ENCODE measurements at regions not wholly inside any gene's neighbourhood (a gene's known extent, or its start where the extent isn't known, plus 50 kb on each side); places are given as distances from the start of the nearest gene placed in this dataset.
"Not testable (repeated sequence)": the region's sequence is repeated elsewhere in the genome, so short reads cannot be mapped to it uniquely, and the experiment has no call there.

GRCh38 chr21:23612210-23612609, 1995.1 kb downstream of the MRPL39 start:
- no peak for DNase-seq (ENCODE audit: low read depth in 2 of 2)

- DNase-seq (ENCODE audit: low read depth in 2 of 2): no peak
These were observed 1999.4 kb downstream of the MRPL39 start for GRCh38 chr21:23607782-23608431.

- no peak for DNase-seq (ENCODE audit: low read depth in 2 of 2)
These were observed 2005.7 kb downstream of the MRPL39 start for GRCh38 chr21:23601549-23601948.

GRCh38 chr21:23593582-23593981, 2013.7 kb downstream of the MRPL39 start:
- no peak for DNase-seq (ENCODE audit: low read depth in 2 of 2)

- DNase-seq (ENCODE audit: low read depth in 2 of 2): no peak
These were observed 2021.9 kb downstream of the MRPL39 start for GRCh38 chr21:23585419-23585818.

- DNase-seq (ENCODE audit: low read depth in 2 of 2): no peak
These were observed 2027.7 kb downstream of the MRPL39 start for GRCh38 chr21:23579573-23579972.

GRCh38 chr21:23578027-23578426, 2029.3 kb downstream of the MRPL39 start:
- DNase-seq (ENCODE audit: low read depth in 2 of 2): no peak

GRCh38 chr21:23574932-23575331, 2032.3 kb downstream of the MRPL39 start:
- DNase-seq (ENCODE audit: low read depth in 2 of 2): no peak

- not testable (repeated sequence) for DNase-seq (ENCODE audit: low read depth in 2 of 2)
These were observed 2058.4 kb downstream of the MRPL39 start for GRCh38 chr21:23548924-23549323.

GRCh38 chr21:23543333-23543732, 2063.9 kb downstream of the MRPL39 start:
- no peak for DNase-seq (ENCODE audit: low read depth in 2 of 2)

GRCh38 chr21:23542097-23542496, 2065.2 kb downstream of the MRPL39 start:
- DNase-seq (ENCODE audit: low read depth in 2 of 2): no peak

GRCh38 chr21:23541571-23541970, 2065.7 kb downstream of the MRPL39 start:
- no peak for DNase-seq (ENCODE audit: low read depth in 2 of 2)

GRCh38 chr21:23534850-23535249, 2072.4 kb downstream of the MRPL39 start:
- DNase-seq (ENCODE audit: low read depth in 2 of 2): no peak

GRCh38 chr21:23531444-23531843, 2075.8 kb downstream of the MRPL39 start:
- no peak for DNase-seq (ENCODE audit: low read depth in 2 of 2)

GRCh38 chr21:23524685-23525084, 2082.6 kb downstream of the MRPL39 start:
- no peak for DNase-seq (ENCODE audit: low read depth in 2 of 2)

GRCh38 chr21:23522751-23523150, 2084.5 kb downstream of the MRPL39 start:
- DNase-seq (ENCODE audit: low read depth in 2 of 2): no peak

GRCh38 chr21:23507501-23507900, 2099.8 kb downstream of the MRPL39 start:
- no peak for DNase-seq (ENCODE audit: low read depth in 2 of 2)

GRCh38 chr21:23496729-23497128, 2110.6 kb downstream of the MRPL39 start:
- DNase-seq (ENCODE audit: low read depth in 2 of 2): no peak

- DNase-seq (ENCODE audit: low read depth in 2 of 2): no peak
These were observed 2119.0 kb downstream of the MRPL39 start for GRCh38 chr21:23488245-23488644.

GRCh38 chr21:23480591-23481270, 2126.6 kb downstream of the MRPL39 start:
- DNase-seq (ENCODE audit: low read depth in 2 of 2): no peak

- DNase-seq (ENCODE audit: low read depth in 2 of 2): no peak
These were observed 2128.9 kb downstream of the MRPL39 start for GRCh38 chr21:23478381-23478780.

GRCh38 chr21:23475281-23476219, 2131.7 kb downstream of the MRPL39 start:
- no peak for DNase-seq (ENCODE audit: low read depth in 2 of 2)

All from stimulated activated CD4-positive, alpha-beta T cell treated with anti-CD3 and anti-CD28 coated beads, Interleukin-1b, Interleukin-23, amount 100 ng/mL, for 1 hour (primary cell).